HepG2 (cell line): ENCODE measurements at regions not wholly inside any gene's neighbourhood (a gene's known extent, or its start where the extent isn't known, plus 50 kb on each side); places are given as distances from the start of the nearest gene placed in this dataset.

Experiments
- CEBPB ChIP-seq: IDR thresholded peaks from 2 replicates; pipeline ENCODE4 v1.6.1; 2011; ENCODE audit warnings: low read depth, low read length, improper control_type of control experiment, borderline replicate concordance
- ETV6 ChIP-seq: sonication (generic); formaldehyde crosslinking; conservative IDR thresholded peaks from 2 replicates; pipeline ENCODE4 v1.4.0; 2020; ENCODE audit warnings: missing genetic modification reagents
- FOXK1 ChIP-seq: sonication (generic); formaldehyde crosslinking; IDR thresholded peaks from 2 replicates; pipeline ENCODE4 v1.4.0; 2020; ENCODE audit warnings: low read depth, missing genetic modification reagents, borderline replicate concordance
- MAZ ChIP-seq, 2 experiments: sonication (generic) in 1 of 2; formaldehyde crosslinking in 1 of 2; IDR thresholded peaks; 2 replicates each; pipeline versions ENCODE4 v1.5.0 to v1.6.1; 2012 to 2020; ENCODE audit warnings: low read depth in 2 of 2, mild to moderate bottlenecking in 2 of 2, borderline replicate concordance in 1 of 2, improper control_type of control experiment in 1 of 2, low read length in 1 of 2, missing genetic modification reagents in 1 of 2, moderate library complexity in 1 of 2
- NRL ChIP-seq: sonication (generic); formaldehyde crosslinking; IDR thresholded peaks from 2 replicates; pipeline ENCODE4 v1.5.0; 2020; ENCODE audit warnings: missing genetic modification reagents, mild to moderate bottlenecking, moderate library complexity, borderline replicate concordance
- PITX1 ChIP-seq: sonication (generic); formaldehyde crosslinking; IDR thresholded peaks from 2 replicates; pipeline ENCODE4 v1.5.1; 2020; ENCODE audit warnings: mild to moderate bottlenecking, missing genetic modification reagents
- POLR2A ChIP-seq, 2 experiments: IDR thresholded peaks; 2 replicates each; pipeline ENCODE4 v1.6.1; 2011; ENCODE audit warnings: low read depth in 2 of 2, low read length in 2 of 2, mild to moderate bottlenecking in 1 of 2, moderate library complexity in 1 of 2; ENCODE audit not compliant: insufficient read depth in 1 of 2
- SIN3A ChIP-seq: IDR thresholded peaks from 2 replicates; pipeline ENCODE4 v1.6.1; 2011; ENCODE audit warnings: low read depth, mild to moderate bottlenecking, control low read depth, low read length, borderline replicate concordance
- ZNF670 ChIP-seq: sonication (generic); formaldehyde crosslinking; IDR thresholded peaks from 2 replicates; pipeline ENCODE4 v1.8.0; 2022; ENCODE audit warnings: mild to moderate bottlenecking, missing genetic modification reagents, borderline replicate concordance
- TF ChIP-seq, protein P1 (sequence below): sonication (generic); formaldehyde crosslinking; conservative IDR thresholded peaks from 2 replicates; pipeline ENCODE4 v1.4.0; 2020; ENCODE audit warnings: mild to moderate bottlenecking, missing genetic modification reagents, moderate library complexity
- TF ChIP-seq, protein P2 (sequence below): sonication (generic); formaldehyde crosslinking; IDR thresholded peaks from 2 replicates; pipeline ENCODE4 v1.5.0; 2020; ENCODE audit warnings: mild to moderate bottlenecking, missing genetic modification reagents, borderline replicate concordance

DNA sequence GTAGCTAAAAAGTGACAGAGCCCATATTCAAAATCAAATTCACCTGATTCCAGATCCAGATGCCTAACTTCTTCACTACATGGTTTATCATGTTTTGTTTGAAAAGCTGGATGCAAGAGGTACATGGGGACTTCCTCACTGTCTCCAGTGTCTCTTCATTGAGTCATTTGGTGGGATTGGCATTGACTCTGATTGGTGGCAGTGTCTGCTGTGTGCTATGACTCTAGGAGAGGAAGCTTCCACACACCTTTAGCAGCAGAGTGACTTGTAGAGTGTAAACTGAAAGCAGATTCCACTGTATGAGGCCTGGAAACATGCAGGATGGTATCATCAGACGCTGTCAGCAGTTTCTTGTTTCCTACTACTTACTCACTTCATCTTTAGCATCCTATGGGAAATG lies 250.9 kb upstream of the SEMA6A start:
- TF ChIP-seq, protein P1, sequence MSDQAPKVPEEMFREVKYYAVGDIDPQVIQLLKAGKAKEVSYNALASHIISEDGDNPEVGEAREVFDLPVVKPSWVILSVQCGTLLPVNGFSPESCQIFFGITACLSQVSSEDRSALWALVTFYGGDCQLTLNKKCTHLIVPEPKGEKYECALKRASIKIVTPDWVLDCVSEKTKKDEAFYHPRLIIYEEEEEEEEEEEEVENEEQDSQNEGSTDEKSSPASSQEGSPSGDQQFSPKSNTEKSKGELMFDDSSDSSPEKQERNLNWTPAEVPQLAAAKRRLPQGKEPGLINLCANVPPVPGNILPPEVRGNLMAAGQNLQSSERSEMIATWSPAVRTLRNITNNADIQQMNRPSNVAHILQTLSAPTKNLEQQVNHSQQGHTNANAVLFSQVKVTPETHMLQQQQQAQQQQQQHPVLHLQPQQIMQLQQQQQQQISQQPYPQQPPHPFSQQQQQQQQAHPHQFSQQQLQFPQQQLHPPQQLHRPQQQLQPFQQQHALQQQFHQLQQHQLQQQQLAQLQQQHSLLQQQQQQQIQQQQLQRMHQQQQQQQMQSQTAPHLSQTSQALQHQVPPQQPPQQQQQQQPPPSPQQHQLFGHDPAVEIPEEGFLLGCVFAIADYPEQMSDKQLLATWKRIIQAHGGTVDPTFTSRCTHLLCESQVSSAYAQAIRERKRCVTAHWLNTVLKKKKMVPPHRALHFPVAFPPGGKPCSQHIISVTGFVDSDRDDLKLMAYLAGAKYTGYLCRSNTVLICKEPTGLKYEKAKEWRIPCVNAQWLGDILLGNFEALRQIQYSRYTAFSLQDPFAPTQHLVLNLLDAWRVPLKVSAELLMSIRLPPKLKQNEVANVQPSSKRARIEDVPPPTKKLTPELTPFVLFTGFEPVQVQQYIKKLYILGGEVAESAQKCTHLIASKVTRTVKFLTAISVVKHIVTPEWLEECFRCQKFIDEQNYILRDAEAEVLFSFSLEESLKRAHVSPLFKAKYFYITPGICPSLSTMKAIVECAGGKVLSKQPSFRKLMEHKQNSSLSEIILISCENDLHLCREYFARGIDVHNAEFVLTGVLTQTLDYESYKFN (CRISPR knock-in tag): no peak
- no peak for TF ChIP-seq NRL (CRISPR knock-in tag)
- no peak for TF ChIP-seq SIN3A
- TF ChIP-seq MAZ (IDR thresholded peaks at IDR 0.05; ENCODE audit: borderline replicate concordance, low read depth, low read length): no peak
- TF ChIP-seq MAZ (CRISPR knock-in tag; IDR thresholded peaks at IDR 0.05; ENCODE audit: low read depth): no peak
- TF ChIP-seq ETV6 (CRISPR knock-in tag): no peak
- TF ChIP-seq, protein P2, sequence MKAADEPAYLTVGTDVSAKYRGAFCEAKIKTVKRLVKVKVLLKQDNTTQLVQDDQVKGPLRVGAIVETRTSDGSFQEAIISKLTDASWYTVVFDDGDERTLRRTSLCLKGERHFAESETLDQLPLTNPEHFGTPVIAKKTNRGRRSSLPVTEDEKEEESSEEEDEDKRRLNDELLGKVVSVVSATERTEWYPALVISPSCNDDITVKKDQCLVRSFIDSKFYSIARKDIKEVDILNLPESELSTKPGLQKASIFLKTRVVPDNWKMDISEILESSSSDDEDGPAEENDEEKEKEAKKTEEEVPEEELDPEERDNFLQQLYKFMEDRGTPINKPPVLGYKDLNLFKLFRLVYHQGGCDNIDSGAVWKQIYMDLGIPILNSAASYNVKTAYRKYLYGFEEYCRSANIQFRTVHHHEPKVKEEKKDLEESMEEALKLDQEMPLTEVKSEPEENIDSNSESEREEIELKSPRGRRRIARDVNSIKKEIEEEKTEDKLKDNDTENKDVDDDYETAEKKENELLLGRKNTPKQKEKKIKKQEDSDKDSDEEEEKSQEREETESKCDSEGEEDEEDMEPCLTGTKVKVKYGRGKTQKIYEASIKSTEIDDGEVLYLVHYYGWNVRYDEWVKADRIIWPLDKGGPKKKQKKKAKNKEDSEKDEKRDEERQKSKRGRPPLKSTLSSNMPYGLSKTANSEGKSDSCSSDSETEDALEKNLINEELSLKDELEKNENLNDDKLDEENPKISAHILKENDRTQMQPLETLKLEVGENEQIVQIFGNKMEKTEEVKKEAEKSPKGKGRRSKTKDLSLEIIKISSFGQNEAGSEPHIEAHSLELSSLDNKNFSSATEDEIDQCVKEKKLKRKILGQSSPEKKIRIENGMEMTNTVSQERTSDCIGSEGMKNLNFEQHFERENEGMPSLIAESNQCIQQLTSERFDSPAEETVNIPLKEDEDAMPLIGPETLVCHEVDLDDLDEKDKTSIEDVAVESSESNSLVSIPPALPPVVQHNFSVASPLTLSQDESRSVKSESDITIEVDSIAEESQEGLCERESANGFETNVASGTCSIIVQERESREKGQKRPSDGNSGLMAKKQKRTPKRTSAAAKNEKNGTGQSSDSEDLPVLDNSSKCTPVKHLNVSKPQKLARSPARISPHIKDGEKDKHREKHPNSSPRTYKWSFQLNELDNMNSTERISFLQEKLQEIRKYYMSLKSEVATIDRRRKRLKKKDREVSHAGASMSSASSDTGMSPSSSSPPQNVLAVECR (CRISPR knock-in tag): no peak
- TF ChIP-seq POLR2A (IDR thresholded peaks at IDR 0.05; ENCODE audit: insufficient read depth in 1 of 2, low read depth in 2 of 2, low read length in 2 of 2): no peak
- TF ChIP-seq PITX1: no peak
- TF ChIP-seq ZNF670 (CRISPR knock-in tag): no peak
- no peak for TF ChIP-seq CEBPB
- no peak for TF ChIP-seq FOXK1
